Left lung (tissue), 4 donors: ENCODE measurements at regions not wholly inside any gene's neighbourhood (a gene's known extent, or its start where the extent isn't known, plus 50 kb on each side); places are given as distances from the start of the nearest gene placed in this dataset.

Experiments used
- ATAC-seq: fragments of 200-7000 bp; cut with Tn5 transposase; one replicate; pipeline ENCODE4 v1.9.1; 2020; ENCODE audit warnings: moderate library complexity
- DNase-seq, 4 donors: peaks; one replicate each; pipeline ENCODE4 v3.0.0-alpha.2; 2013 to 2020
- H3K27ac ChIP-seq, 2 donors: fragments of 200-600 bp; sonication (generic) in 1 of 2; one replicate each; pipeline versions ENCODE4 v1.5.0 to v1.8.0; 2020 to 2021
- H3K27me3 ChIP-seq, 2 donors: fragments of 200-600 bp; sonication (generic) in 1 of 2; one replicate each; pipeline versions ENCODE4 v1.5.0 to v1.8.0; 2020 to 2021
- H3K36me3 ChIP-seq, 2 donors: fragments of 200-600 bp; sonication (generic) in 1 of 2; one replicate each; pipeline versions ENCODE4 v1.5.0 to v1.8.0; 2020 to 2021
- H3K4me1 ChIP-seq, 2 donors: fragments of 200-600 bp; one replicate each; pipeline ENCODE4 v1.8.0; 2021
- H3K4me3 ChIP-seq, 2 donors: fragments of 200-600 bp; sonication (generic) in 1 of 2; one replicate each; pipeline versions ENCODE4 v1.5.0 to v1.8.0; 2020 to 2021; ENCODE audit warnings: mild to moderate bottlenecking in 1 of 2
- H3K9me3 ChIP-seq, 2 donors: fragments of 200-600 bp; sonication (generic) in 1 of 2; one replicate each; pipeline versions ENCODE4 v1.5.0 to v1.8.0; 2020 to 2021
- CTCF ChIP-seq, 2 donors: fragments of 200-600 bp; sonication (generic) in 1 of 2; IDR thresholded peaks; one replicate each; pipeline versions ENCODE4 v1.5.0 to v1.8.0; 2021; ENCODE audit warnings: antibody characterized with exemption in 2 of 2
- intact Hi-C, 2 donors: fragments of 100-400 bp; cut with DNase I; formaldehyde crosslinking; loops; one replicate each; pipeline versions ENCODE4 v1.11.2 to v1.14.2; 2022
- donor health status: DM: no; HTN: yes; CAD: no.
- donor health status: DM: no; HTN: no; CAD: no.

GRCh38 chr17:72233986-72234385 is 113.2 kb downstream of the SOX9 start:
- no peak overlapping the region for H3K27ac ChIP-seq
- DNase-seq, result no peak

GRCh38 chr17:72234985-72235384 is 114.2 kb downstream of the SOX9 start:
- DNase-seq (no peak), ATAC-seq (no peak)
- Histone ChIP-seq H3K4me3 (no peak overlapping the region), H3K4me1 (no peaks in the 10 kb centered on the region), H3K9me3 (no peaks in the 10 kb centered on the region), H3K36me3 (no peaks in the 10 kb centered on the region), H3K27ac (no peak overlapping the region), H3K27me3 (peaks cover 0 to 14% of the 10 kb centered on the region in 2 donors)
- no peak for TF ChIP-seq CTCF (IDR thresholded peaks at IDR 0.05)
- intact Hi-C loops, result no loop called here

More at GRCh38 chr17:72233986-72234385, 113.2 kb downstream of the SOX9 start:
- no peak overlapping the region for H3K4me3 ChIP-seq
- intact Hi-C loops, result no loop called here
- no peaks in the 10 kb centered on the region for H3K9me3 ChIP-seq
- no peaks in the 10 kb centered on the region for H3K36me3 ChIP-seq
- peaks cover 0 to 14% of the 10 kb centered on the region in 2 donors for H3K27me3 ChIP-seq
- H3K4me1 ChIP-seq, result no peaks in the 10 kb centered on the region
- no peak for TF ChIP-seq CTCF (IDR thresholded peaks at IDR 0.05)
- no peak for ATAC-seq

GRCh38 chr17:72236980-72237633 is 116.3 kb downstream of the SOX9 start:
- H3K9me3 ChIP-seq, result no peaks in the 10 kb centered on the region
- DNase-seq (peak in 2 of 4 donors; percentile 30 to 44), ATAC-seq (no peak)
- TF ChIP-seq CTCF (IDR thresholded peaks at IDR 0.05), result no peak
- no peaks in the 10 kb centered on the region for H3K36me3 ChIP-seq
- peaks cover 0 to 14% of the 10 kb centered on the region in 2 donors for H3K27me3 ChIP-seq
- H3K4me3 ChIP-seq, result no peak overlapping the region
- no peaks in the 10 kb centered on the region for H3K4me1 ChIP-seq
- intact Hi-C loops, result no loop called here
- H3K27ac ChIP-seq, result no peak overlapping the region

- no peak for DNase-seq
- Histone ChIP-seq H3K9me3 (no peaks in the 10 kb centered on the region), H3K36me3 (no peaks in the 10 kb centered on the region), H3K27ac (no peak overlapping the region), H3K4me3 (no peak overlapping the region), H3K4me1 (no peaks in the 10 kb centered on the region), H3K27me3 (peaks cover 0 to 14% of the 10 kb centered on the region in 2 donors)
- no peak for TF ChIP-seq CTCF (IDR thresholded peaks at IDR 0.05)
- ATAC-seq, result no peak
- intact Hi-C loops, result no loop called here
These were observed 117.4 kb downstream of the SOX9 start for GRCh38 chr17:72238157-72238673.

GRCh38 chr17:72239548-72239947 is 118.7 kb downstream of the SOX9 start:
- Histone ChIP-seq H3K36me3 (no peaks in the 10 kb centered on the region), H3K27ac (no peak overlapping the region), H3K27me3 (peaks cover 0 to 14% of the 10 kb centered on the region in 2 donors), H3K4me1 (no peaks in the 10 kb centered on the region), H3K4me3 (no peak overlapping the region), H3K9me3 (peaks cover 0 to 9% of the 10 kb centered on the region in 2 donors)
- no peak for TF ChIP-seq CTCF (IDR thresholded peaks at IDR 0.05)
- DNase-seq (no peak), ATAC-seq (no peak)
- intact Hi-C loops, result no loop called here
